Fibroblast of lung (primary cell): ENCODE measurements at regions not wholly inside any gene's neighbourhood (a gene's known extent, or its start where the extent isn't known, plus 50 kb on each side); places are given as distances from the start of the nearest gene placed in this dataset.
"Not testable (repeated sequence)": the region's sequence is repeated elsewhere in the genome, so short reads cannot be mapped to it uniquely, and the experiment has no call there.

ENCODE experiments used
- DNase-seq, 2 donors: peaks; one replicate each; pipeline versions ENCODE4 v3.0.0 to v3.0.0-alpha.2; 2010; ENCODE audit warnings: low read depth in 2 of 2
- H2AFZ ChIP-seq: 2 replicates; pipeline ENCODE4 v1.5.1; 2012; ENCODE audit warnings: low read length, control low read depth, inconsistent platforms
- H3K27ac ChIP-seq: 2 replicates; pipeline ENCODE4 v1.5.1; 2011; ENCODE audit warnings: low read length, control low read depth; ENCODE audit not compliant: insufficient read depth
- H3K27me3 ChIP-seq: 2 replicates; pipeline ENCODE4 v1.5.1; 2011; ENCODE audit warnings: mild to moderate bottlenecking, low read length; ENCODE audit not compliant: control insufficient read depth, insufficient read depth
- H3K36me3 ChIP-seq: 2 replicates; pipeline ENCODE4 v1.5.1; 2011; ENCODE audit warnings: low read length; ENCODE audit not compliant: control insufficient read depth, insufficient read depth
- H3K4me1 ChIP-seq: 2 replicates; pipeline ENCODE4 v1.5.1; 2011; ENCODE audit warnings: low read length; ENCODE audit not compliant: control insufficient read depth, insufficient read depth; ENCODE audit errors: extremely low read depth
- H3K4me2 ChIP-seq: 2 replicates; pipeline ENCODE4 v1.5.1; 2011; ENCODE audit warnings: low read length, control low read depth; ENCODE audit not compliant: insufficient read depth; ENCODE audit errors: extremely low read depth
- H3K4me3 ChIP-seq, 4 experiments: fragments of 200-600 bp in 1 of 4; sonication (generic) in 1 of 4; replicated peaks in 1 of 4; 2 replicates each; pipeline ENCODE4 v1.5.1; 2011 to 2016; ENCODE audit warnings: low read length in 4 of 4, low read depth in 3 of 4, mild to moderate bottlenecking in 3 of 4, control low read depth in 2 of 4, inconsistent platforms in 1 of 4, mixed read lengths in 1 of 4; ENCODE audit not compliant: insufficient read depth in 1 of 4; ENCODE audit errors: control extremely low read depth in 1 of 4
- H3K79me2 ChIP-seq: 2 replicates; pipeline ENCODE4 v1.5.1; 2012; ENCODE audit warnings: mild to moderate bottlenecking, low read length, inconsistent platforms; ENCODE audit not compliant: control insufficient read depth, insufficient read depth
- H3K9ac ChIP-seq: 2 replicates; pipeline ENCODE4 v1.5.1; 2011; ENCODE audit warnings: mild to moderate bottlenecking, low read length, control low read depth; ENCODE audit not compliant: insufficient read depth
- H3K9me3 ChIP-seq: 2 replicates; pipeline ENCODE4 v1.5.1; 2012; ENCODE audit warnings: low read depth, low read length; ENCODE audit not compliant: control insufficient read depth, insufficient read depth
- H4K20me1 ChIP-seq: 2 replicates; pipeline ENCODE4 v1.5.1; 2011; ENCODE audit warnings: low read length; ENCODE audit not compliant: control insufficient read depth, insufficient read depth; ENCODE audit errors: extremely low read depth
- CTCF ChIP-seq, 2 donors: IDR thresholded peaks in 1 of 2; conservative IDR thresholded peaks in 1 of 2; 1 replicate in 1 of 2; 2 replicates in 1 of 2; pipeline ENCODE4 v1.5.1; 2011 to 2012; ENCODE audit warnings: low read length in 2 of 2, control low read depth in 1 of 2, inconsistent platforms in 1 of 2, low read depth in 1 of 2, mild to moderate bottlenecking in 1 of 2
- EZH2 ChIP-seq: IDR thresholded peaks from 2 replicates; pipeline ENCODE4 v1.5.1; 2012; ENCODE audit warnings: low read length, control low read depth, mild to moderate bottlenecking; ENCODE audit errors: missing control alignments

GRCh38 chr3:94406595-94406994 is 343.7 kb downstream of the NSUN3 start:
- Histone ChIP-seq H3K9ac (no peak overlapping the region), H3K79me2 (no peaks in the 10 kb centered on the region), H3K9me3 (no peaks in the 10 kb centered on the region), H3K36me3 (no peaks in the 10 kb centered on the region), H2AFZ (no peak overlapping the region), H3K4me3 (no peak overlapping the region), H3K27me3 (no peaks in the 10 kb centered on the region), H3K27ac (no peak overlapping the region), H3K4me2 (no peak overlapping the region), H3K4me1 (no peaks in the 10 kb centered on the region), H4K20me1 (no peaks in the 10 kb centered on the region)
- DNase-seq, result no peak
- TF ChIP-seq CTCF (conservative IDR thresholded peaks at IDR 0.05 in 1 of 2, IDR thresholded peaks at IDR 0.05 in 1 of 2; ENCODE audit: low read depth in 1 of 2, low read length in 2 of 2) (no peak), EZH2 (no peak)

- H3K4me2 ChIP-seq, H2AFZ ChIP-seq, DNase-seq, H4K20me1 ChIP-seq, H3K9ac ChIP-seq, H3K27me3 ChIP-seq, H3K36me3 ChIP-seq, H3K4me3 ChIP-seq, H3K27ac ChIP-seq, H3K79me2 ChIP-seq, H3K9me3 ChIP-seq, H3K4me1 ChIP-seq: not testable (repeated sequence)
Observed at GRCh38 chr3:94412936-94413335, 350.1 kb downstream of the NSUN3 start.

GRCh38 chr3:94413336-94414108 is 350.7 kb downstream of the NSUN3 start:
- TF ChIP-seq CTCF (conservative IDR thresholded peaks at IDR 0.05 in 1 of 2, IDR thresholded peaks at IDR 0.05 in 1 of 2; ENCODE audit: low read depth in 1 of 2, low read length in 2 of 2), result no peak
- TF ChIP-seq EZH2, result no peak
- no peak overlapping the region for H2AFZ ChIP-seq
- no peak overlapping the region for H3K4me2 ChIP-seq
- no peak overlapping the region for H3K27ac ChIP-seq
- no peak overlapping the region for H3K4me3 ChIP-seq
- no peaks in the 10 kb centered on the region for H3K27me3 ChIP-seq
- DNase-seq, result peak; percentile 87 to 93
- H3K9ac ChIP-seq, result no peak overlapping the region
- no peaks in the 10 kb centered on the region for H4K20me1 ChIP-seq
- no peaks in the 10 kb centered on the region for H3K79me2 ChIP-seq
- no peaks in the 10 kb centered on the region for H3K9me3 ChIP-seq
- H3K4me1 ChIP-seq, result no peaks in the 10 kb centered on the region
- no peaks in the 10 kb centered on the region for H3K36me3 ChIP-seq
